ENCODE measurements at regions not wholly inside any gene's neighbourhood (a gene's known extent, or its start where the extent isn't known, plus 50 kb on each side); places are given as distances from the start of the nearest gene placed in this dataset.

- H3K36me3 ChIP-seq: no peaks in the 10 kb centered on the region
- H3K4me1 ChIP-seq: no peaks in the 10 kb centered on the region
- H3K4me3 ChIP-seq: no peak overlapping the region
- TF ChIP-seq CTCF (IDR thresholded peaks at IDR 0.05) (no peak), EP300 (IDR thresholded peaks at IDR 0.05) (no peak), POLR2A (IDR thresholded peaks at IDR 0.05) (no peak), POLR2AphosphoS5 (IDR thresholded peaks at IDR 0.05) (no peak)
- 61 to 69% methylated on average over 2 of the region's 2 CpGs for WGBS, 2 donors
- ATAC-seq (ENCODE audit: low FRiP score in 2 of 2) (no peak), DNase-seq (no peak)
- H3K27me3 ChIP-seq: no peaks in the 10 kb centered on the region
- peaks cover 0 to under 1% (median 0%) of the 10 kb centered on the region in 4 donors for H3K9me3 ChIP-seq
- no peak overlapping the region for H3K27ac ChIP-seq
These were observed 116.2 kb upstream of the PRL start for GRCh38 chr6:22412994-22413393.

DNA sequence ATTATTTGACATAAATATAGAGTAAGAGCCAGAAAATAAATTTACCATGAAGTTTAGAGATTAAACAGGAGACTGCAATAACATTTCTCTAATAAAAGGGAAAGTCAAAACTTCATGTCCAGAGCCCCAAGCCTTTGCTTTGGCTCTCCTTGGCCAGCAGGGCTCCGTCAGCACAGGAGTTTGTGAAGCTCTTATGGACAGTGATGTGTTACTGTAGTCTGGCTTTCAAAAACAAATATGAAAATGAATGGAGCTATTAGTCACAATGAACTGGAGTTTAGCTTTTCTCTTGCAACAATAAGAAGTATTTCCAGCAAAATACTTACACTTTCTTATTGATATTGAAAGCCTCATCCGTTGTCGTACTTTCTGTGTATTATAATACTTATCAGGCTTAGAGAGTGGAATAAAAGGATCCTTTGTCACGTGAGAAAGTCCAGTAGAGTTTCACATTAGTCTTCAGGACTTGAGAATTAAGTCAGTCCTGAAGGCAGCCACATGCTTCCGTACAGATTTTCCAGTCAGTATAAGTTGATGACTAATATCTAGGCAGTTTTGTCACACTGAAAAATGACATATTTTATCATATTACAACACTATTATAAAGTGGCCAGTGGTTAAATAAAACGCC, 117.0 kb upstream of the PRL start:
- TF ChIP-seq EP300 (IDR thresholded peaks at IDR 0.05) (no peak), POLR2A (IDR thresholded peaks at IDR 0.05) (no peak), POLR2AphosphoS5 (IDR thresholded peaks at IDR 0.05) (no peak), CTCF (IDR thresholded peaks at IDR 0.05) (no peak)
- no peaks in the 10 kb centered on the region for H3K27me3 ChIP-seq
- 73 to 85% methylated on average over 6 of the region's 6 CpGs for WGBS, 2 donors
- peak in 1 of 2 donors; percentile 29 for ATAC-seq (ENCODE audit: low FRiP score in 2 of 2)
- H3K4me3 ChIP-seq: no peak overlapping the region
- peaks cover 0 to 8% (median 4%) of the 10 kb centered on the region in 4 donors for H3K9me3 ChIP-seq
- H3K27ac ChIP-seq: no peak overlapping the region
- DNase-seq: no peak
- no peaks in the 10 kb centered on the region for H3K4me1 ChIP-seq
- H3K36me3 ChIP-seq: no peaks in the 10 kb centered on the region

GRCh38 chr6:22418714-22419113, 121.9 kb upstream of the PRL start:
- DNase-seq (no peak), ATAC-seq (ENCODE audit: low FRiP score in 2 of 2) (no peak)
- Histone ChIP-seq H3K4me3 (no peak overlapping the region), H3K36me3 (no peaks in the 10 kb centered on the region), H3K27me3 (no peaks in the 10 kb centered on the region), H3K4me1 (no peaks in the 10 kb centered on the region), H3K9me3 (peaks cover 0 to 18% (median 7%) of the 10 kb centered on the region in 4 donors), H3K27ac (no peak overlapping the region)
- WGBS, 2 donors: 55 to 72% methylated on average over 1 of the region's 1 CpG
- no peak for TF ChIP-seq POLR2AphosphoS5 (IDR thresholded peaks at IDR 0.05)
- no peak for TF ChIP-seq CTCF (IDR thresholded peaks at IDR 0.05)
- TF ChIP-seq POLR2A (IDR thresholded peaks at IDR 0.05): no peak

- H3K4me1 ChIP-seq: no peaks in the 10 kb centered on the region
- TF ChIP-seq EP300 (IDR thresholded peaks at IDR 0.05): no peak
- no peak for TF ChIP-seq POLR2AphosphoS5 (IDR thresholded peaks at IDR 0.05)
- no peak for TF ChIP-seq POLR2A (IDR thresholded peaks at IDR 0.05)
- TF ChIP-seq CTCF (IDR thresholded peaks at IDR 0.05): no peak
- no peaks in the 10 kb centered on the region for H3K36me3 ChIP-seq
- 82 to 85% methylated on average over 2 of the region's 2 CpGs for whole genome bisulfite sequencing, 2 donors
- no peak overlapping the region for H3K27ac ChIP-seq
- H3K9me3 ChIP-seq: peaks cover 0 to 18% (median 7%) of the 10 kb centered on the region in 4 donors
- no peak for DNase-seq
- ATAC-seq (ENCODE audit: low FRiP score in 2 of 2): no peak
- H3K4me3 ChIP-seq: no peak overlapping the region
- H3K27me3 ChIP-seq: no peaks in the 10 kb centered on the region
These were observed 124.4 kb upstream of the PRL start for GRCh38 chr6:22421198-22421597.

DNA sequence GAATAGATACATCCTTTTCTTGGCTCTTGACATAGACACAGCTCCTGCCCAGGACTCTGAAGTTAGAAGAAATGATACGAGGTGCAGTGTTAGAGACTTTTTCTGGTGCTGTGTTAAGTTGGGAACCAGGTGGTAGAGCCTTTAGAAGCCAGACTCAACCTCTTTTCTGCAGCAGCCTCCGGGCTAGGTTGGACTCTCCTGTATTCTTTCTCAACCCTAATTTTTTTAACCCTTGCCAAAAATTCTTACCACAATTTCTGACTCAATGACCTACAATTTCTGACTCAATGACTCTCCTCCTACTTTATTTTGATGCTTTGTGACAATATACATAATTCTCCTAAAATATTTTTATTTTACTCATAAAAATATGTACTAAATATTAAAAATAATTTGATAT, 127.4 kb upstream of the PRL start:
- TF ChIP-seq POLR2AphosphoS5 (IDR thresholded peaks at IDR 0.05) (no peak), POLR2A (IDR thresholded peaks at IDR 0.05) (no peak), EP300 (IDR thresholded peaks at IDR 0.05) (no peak), CTCF (IDR thresholded peaks at IDR 0.05) (no peak)
- 85 to 90% methylated on average over 2 of the region's 2 CpGs for WGBS, 2 donors

More for the DNA sequence above, 127.4 kb upstream of the PRL start:
- Histone ChIP-seq H3K4me3 (no peak overlapping the region), H3K27me3 (no peaks in the 10 kb centered on the region), H3K27ac (no peak overlapping the region), H3K9me3 (peaks cover 0 to 9% (median 0%) of the 10 kb centered on the region in 4 donors), H3K36me3 (no peaks in the 10 kb centered on the region), H3K4me1 (no peaks in the 10 kb centered on the region)
- DNase-seq: no peak
- no peak for ATAC-seq (ENCODE audit: low FRiP score in 2 of 2)

Data from upper lobe of left lung (tissue), 6 donors.